ENCODE measurements at regions not wholly inside any gene's neighbourhood (a gene's known extent, or its start where the extent isn't known, plus 50 kb on each side); places are given as distances from the start of the nearest gene placed in this dataset.

- TF ChIP-seq CTCF (IDR thresholded peaks at IDR 0.05; ENCODE audit: extremely low read depth in 1 of 2, insufficient read depth in 1 of 2, low read depth in 1 of 2, low read length in 2 of 2) = no peak
- no peak for TF ChIP-seq EZH2 (IDR thresholded peaks at IDR 0.05; ENCODE audit: borderline replicate concordance, low read depth, low read length, severe bottlenecking)
- TF ChIP-seq MAX (IDR thresholded peaks at IDR 0.05; ENCODE audit: insufficient read depth, insufficient read length) = no peak
Observed at GRCh38 chr4:100098681-100099080, 91.6 kb downstream of the DDIT4L start.
